GM21529 (cell line): ENCODE measurements at regions not wholly inside any gene's neighbourhood (a gene's known extent, or its start where the extent isn't known, plus 50 kb on each side); places are given as distances from the start of the nearest gene placed in this dataset.
"Not testable (repeated sequence)": the region's sequence is repeated elsewhere in the genome, so short reads cannot be mapped to it uniquely, and the experiment has no call there.

ENCODE experiments used
- ATAC-seq: cut with Tn5 transposase; IDR thresholded peaks from one replicate; pipeline ENCODE4 v1.9.1; 2021; ENCODE audit not compliant: unreplicated experiment

GRCh38 chr1:118578276-118578675 is 393.2 kb upstream of the SPAG17 start:
- no peak for ATAC-seq

GRCh38 chr1:118575060-118575459 is 390.0 kb upstream of the SPAG17 start:
- no peak for ATAC-seq

DNA sequence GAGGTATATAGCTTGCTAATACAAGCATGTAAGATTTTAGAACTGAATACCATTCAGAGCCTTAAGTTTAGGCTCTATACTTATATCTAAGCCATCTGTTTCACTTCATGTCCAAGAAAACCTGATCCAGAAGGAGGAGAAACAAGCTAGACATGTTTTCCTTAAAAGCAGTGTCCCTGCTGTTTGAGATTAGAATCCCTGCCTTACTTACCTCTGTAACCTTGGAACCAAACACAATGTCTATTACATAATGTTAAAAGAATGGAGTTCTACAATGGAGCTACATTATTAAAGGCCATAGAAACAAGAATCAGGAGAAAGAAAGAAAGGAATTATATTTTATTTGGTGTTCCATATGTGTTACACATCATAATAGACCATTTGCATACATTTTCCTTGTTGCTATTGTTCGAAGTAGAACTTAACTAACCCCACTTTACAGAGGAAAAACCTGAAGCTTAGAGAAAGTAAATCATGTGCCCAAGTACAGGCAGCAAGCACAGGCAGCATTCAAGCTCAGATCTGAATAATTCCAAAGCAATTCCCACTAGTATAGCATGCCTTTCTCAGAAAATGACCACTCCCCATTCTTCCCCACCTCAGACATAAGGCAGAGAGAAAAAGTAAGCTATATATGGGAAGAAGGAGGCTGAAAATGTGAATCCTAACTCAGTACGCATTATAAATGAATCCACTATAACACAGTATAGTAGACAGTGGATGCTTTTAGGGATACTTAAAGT is 380.1 kb upstream of the SPAG17 start:
- no peak for ATAC-seq

DNA sequence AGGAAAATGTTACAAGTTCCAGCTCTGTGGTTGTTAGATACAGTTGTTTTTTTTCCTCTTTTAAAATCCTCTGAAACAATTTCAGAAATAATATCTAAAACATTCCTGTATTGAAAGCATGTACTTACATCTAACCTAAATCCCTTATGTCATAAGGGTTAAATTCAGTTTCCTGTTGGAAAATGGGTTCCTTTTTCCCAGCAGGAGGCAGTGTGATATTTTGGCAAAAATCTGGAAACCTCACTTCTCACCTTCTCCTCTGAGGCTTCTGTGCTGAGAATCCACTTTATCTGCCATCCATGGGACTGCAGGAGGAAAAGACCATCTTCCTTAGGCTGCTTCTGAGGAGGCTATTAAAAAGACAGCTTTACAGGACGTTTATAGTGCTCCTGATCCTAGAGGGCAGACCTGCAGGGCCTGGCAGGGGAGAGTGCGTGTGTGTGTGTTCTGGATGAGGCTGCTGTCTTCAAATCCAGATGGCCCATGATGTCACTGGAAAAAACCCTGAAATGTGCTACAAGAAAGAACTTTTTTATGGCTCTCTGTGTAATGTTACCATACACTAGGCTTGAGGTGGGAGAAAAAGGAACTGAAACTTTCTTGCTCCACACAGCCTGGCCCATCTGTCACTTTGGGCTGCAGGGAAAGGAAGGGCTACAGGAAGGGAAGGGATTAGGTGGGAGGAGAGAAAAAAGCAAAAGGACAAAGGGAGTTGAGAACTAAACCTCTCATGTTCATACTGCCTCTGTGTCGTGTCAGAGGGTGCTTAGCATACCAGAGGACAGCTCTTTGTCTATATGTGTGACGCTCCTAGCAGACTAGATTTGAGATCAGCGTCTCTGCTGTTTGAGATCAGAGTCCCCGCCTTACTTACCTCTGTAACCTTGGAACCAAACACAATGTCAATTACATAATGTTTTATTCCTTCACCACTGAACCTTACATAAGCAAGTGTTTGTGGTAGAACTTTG is 379.2 kb upstream of the SPAG17 start:
- ATAC-seq: peak; percentile 78

GRCh38 chr1:118558933-118559332 is 373.9 kb upstream of the SPAG17 start:
- ATAC-seq: no peak

DNA sequence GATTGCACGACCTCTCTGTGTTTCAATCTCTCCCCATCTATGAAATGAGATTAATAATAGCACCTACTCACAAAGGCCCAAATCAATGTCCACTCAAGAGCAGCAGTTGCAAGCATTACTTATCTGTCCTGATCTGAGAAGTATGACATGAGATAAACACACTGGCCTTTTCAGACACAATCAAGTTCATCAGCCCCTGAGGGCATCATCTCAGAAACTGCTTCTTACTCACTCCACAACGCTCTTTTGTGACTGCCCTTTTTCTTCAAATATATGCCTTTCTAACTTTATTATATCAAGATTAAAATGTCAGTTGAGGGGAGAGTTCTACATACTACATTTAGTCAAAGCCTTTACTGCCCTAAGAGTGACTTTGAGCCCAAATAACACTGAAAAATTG is 371.9 kb upstream of the SPAG17 start:
- no peak for ATAC-seq

- no peak for ATAC-seq
These were observed 370.6 kb upstream of the SPAG17 start for GRCh38 chr1:118555638-118556037.

GRCh38 chr1:118535901-118536300 is 350.9 kb upstream of the SPAG17 start:
- ATAC-seq: no peak

GRCh38 chr1:118511922-118512321 is 326.9 kb upstream of the SPAG17 start:
- ATAC-seq: not testable (repeated sequence)

- no peak for ATAC-seq
These were observed 319.8 kb upstream of the SPAG17 start for GRCh38 chr1:118504867-118505266.

GRCh38 chr1:118504221-118504644 is 319.2 kb upstream of the SPAG17 start:
- no peak for ATAC-seq

- no peak for ATAC-seq
These were observed 318.7 kb upstream of the SPAG17 start for GRCh38 chr1:118503752-118504151.

- ATAC-seq: no peak
These were observed 310.0 kb upstream of the SPAG17 start for GRCh38 chr1:118494998-118495397.

- no peak for ATAC-seq
These were observed 303.8 kb upstream of the SPAG17 start for GRCh38 chr1:118488787-118489186.

DNA sequence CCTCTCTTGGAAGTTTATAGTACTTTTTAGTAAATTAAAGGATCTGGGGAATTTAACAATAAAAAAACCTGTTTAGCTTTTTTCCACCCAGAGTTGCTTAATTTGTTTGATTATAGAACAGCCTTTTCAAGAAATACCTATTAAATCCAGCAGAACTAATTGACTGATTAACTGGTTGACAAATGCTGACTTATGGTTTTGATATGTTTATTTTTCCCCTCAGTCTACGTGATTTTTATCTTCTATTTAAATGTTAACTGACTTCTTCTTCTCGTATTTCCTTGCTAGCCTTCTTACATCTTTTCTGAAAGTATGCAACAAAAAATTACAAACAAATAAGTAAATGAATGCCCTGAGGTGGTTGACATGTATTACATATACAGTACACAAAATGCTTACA is 302.9 kb upstream of the SPAG17 start:
- ATAC-seq: no peak

GRCh38 chr1:118487091-118487490 is 302.1 kb upstream of the SPAG17 start:
- no peak for ATAC-seq

- ATAC-seq: no peak
These were observed 301.2 kb upstream of the SPAG17 start for GRCh38 chr1:118486199-118486598.

- ATAC-seq: no peak
These were observed 300.7 kb upstream of the SPAG17 start for GRCh38 chr1:118485757-118486156.

DNA sequence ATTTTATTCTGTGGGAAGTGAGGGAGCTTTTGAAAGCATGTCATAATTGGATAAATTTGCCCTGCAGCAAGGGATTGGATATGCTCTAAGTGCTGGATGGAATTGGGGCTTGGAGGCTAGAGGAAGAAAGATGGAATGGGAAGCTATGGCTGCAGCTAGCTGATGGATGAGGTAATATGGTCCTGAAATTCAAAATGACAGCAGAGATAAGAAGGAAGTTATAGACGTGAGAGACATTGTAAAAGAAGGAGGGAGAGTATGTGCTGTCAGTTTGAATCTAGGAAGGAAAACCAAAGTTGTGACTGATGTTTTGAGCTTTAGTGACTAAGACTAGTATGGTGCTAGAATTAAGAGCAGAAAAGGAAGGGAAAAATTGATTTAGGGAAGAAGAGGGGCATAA is 299.9 kb upstream of the SPAG17 start:
- ATAC-seq: no peak

DNA sequence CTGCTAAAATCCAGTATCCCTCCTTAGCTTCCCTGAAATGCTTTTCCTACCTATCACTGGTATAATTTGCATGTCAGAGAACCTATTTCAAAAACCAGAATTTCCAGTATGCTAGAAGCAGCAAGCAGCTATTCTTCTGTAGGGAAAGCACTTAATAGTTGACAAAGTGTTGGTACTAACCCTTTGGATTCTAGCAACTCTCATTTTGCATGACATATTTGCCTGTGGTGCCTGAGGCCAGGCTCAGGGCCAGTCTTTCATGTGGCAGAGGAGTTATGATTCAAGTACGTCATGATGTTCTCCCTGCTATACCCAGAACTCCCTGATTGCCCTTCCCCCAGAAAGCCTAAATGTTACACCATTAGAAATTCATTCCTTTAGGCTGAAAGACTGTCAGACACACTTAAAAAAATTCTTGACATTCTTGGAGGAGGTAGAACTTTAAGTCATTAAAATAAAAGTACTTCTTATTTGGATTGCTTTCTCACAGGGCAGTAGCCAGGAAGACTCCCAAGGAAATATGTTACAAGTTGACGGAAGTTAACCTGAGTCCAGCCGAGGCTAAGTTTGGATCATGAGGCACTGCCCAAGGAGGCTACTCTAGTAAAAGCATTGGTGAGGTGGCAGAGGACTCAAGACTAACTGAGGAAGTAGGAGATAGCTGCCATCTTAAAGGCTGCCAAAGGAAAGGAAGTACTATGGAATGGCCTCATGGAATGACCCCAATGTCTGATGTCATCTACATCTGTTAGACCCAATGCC is 298.4 kb upstream of the SPAG17 start:
- no peak for ATAC-seq

- ATAC-seq: no peak
These were observed 296.1 kb upstream of the SPAG17 start for GRCh38 chr1:118481126-118481525.
